HepG2 (cell line): ENCODE measurements at regions not wholly inside any gene's neighbourhood (a gene's known extent, or its start where the extent isn't known, plus 50 kb on each side); places are given as distances from the start of the nearest gene placed in this dataset.
"Not testable (repeated sequence)": the region's sequence is repeated elsewhere in the genome, so short reads cannot be mapped to it uniquely, and the experiment has no call there.

ENCODE experiments used
- ATAC-seq: fragments of 200-7000 bp; cut with Tn5 transposase; 3 replicates; pipeline ENCODE4 v1.9.1; 2020; ENCODE audit warnings: mild to moderate bottlenecking, moderate library complexity
- BruUV-seq: library from RNA; stranded (reverse); fragments of 400-500 nt; replicated peaks from 2 replicates; lab custom pipeline; 2021; lab: Mats Ljungman, UMichigan
- CTCF ChIA-PET: fragments of 300-600 bp; formaldehyde crosslinking; extraction: SDS; loops from one replicate; lab custom pipeline; 2021; ENCODE audit warnings: low total read pairs, inconsistent platforms, low intra/inter-chr PET ratio; lab: Yijun Ruan, JAX
- POLR2A ChIA-PET: fragments of 350-600 bp; sonication (Branson Sonifier 250); formaldehyde crosslinking; loops from one replicate; lab custom pipeline; 2020; ENCODE audit warnings: antibody characterized with exemption, inconsistent platforms; lab: Yijun Ruan, JAX
- DNase-seq: peaks from one replicate; pipeline ENCODE4 v3.0.0-alpha.2; 2015; ENCODE audit warnings: low spot score
- FAIRE-seq: peaks from 3 replicates; lab custom pipeline; 2011; peaks lifted over from hg19 to GRCh38; lab: Jason Lieb, UNC
- H2AFZ ChIP-seq: one replicate; pipeline ENCODE4 v1.6.1; 2011; ENCODE audit warnings: low read length, inconsistent platforms
- H3K27ac ChIP-seq: fragments of 300-600 bp; 3 replicates; pipeline ENCODE4 v1.8.0; 2011; ENCODE audit warnings: mixed run types, mild to moderate bottlenecking, mixed read lengths, low read length, inconsistent platforms; ENCODE audit not compliant: insufficient read depth; ENCODE audit errors: extremely low read length
- H3K27me3 ChIP-seq, 2 experiments: fragments of 200-600 bp in 1 of 2; 2 replicates in 1 of 2; 3 replicates in 1 of 2; pipeline versions ENCODE4 v1.6.0 to v1.8.0; 2011; ENCODE audit warnings: low read length in 2 of 2, mild to moderate bottlenecking in 2 of 2, moderate library complexity in 2 of 2, inconsistent platforms in 1 of 2; ENCODE audit not compliant: insufficient read depth in 2 of 2, control insufficient read depth in 1 of 2
- H3K36me3 ChIP-seq, 2 experiments: fragments of 200-600 bp in 1 of 2; replicated peaks in 1 of 2; 2 replicates in 1 of 2; 3 replicates in 1 of 2; pipeline versions ENCODE4 v1.5.1 to v1.8.0; 2011; ENCODE audit warnings: low read length in 2 of 2, inconsistent platforms in 1 of 2; ENCODE audit not compliant: insufficient read depth in 2 of 2, control insufficient read depth in 1 of 2
- H3K4me1 ChIP-seq: 2 replicates; pipeline ENCODE4 v1.5.1; 2012; ENCODE audit warnings: low read length, inconsistent platforms; ENCODE audit not compliant: insufficient read depth
- H3K4me2 ChIP-seq: 2 replicates; pipeline ENCODE4 v1.6.0; 2011; ENCODE audit warnings: low read depth, low read length, inconsistent platforms
- H3K4me3 ChIP-seq, 3 experiments: fragments of 200-600 bp in 1 of 3; sonication (generic), shearing (Covaris generic) in 1 of 3; replicated peaks in 1 of 3; 2 replicates each; pipeline ENCODE4 v1.5.1; 2011 to 2016; ENCODE audit warnings: low read length in 3 of 3, inconsistent platforms in 2 of 3, low read depth in 2 of 3, mild to moderate bottlenecking in 2 of 3, control low read depth in 1 of 3, mixed read lengths in 1 of 3; ENCODE audit not compliant: insufficient read depth in 1 of 3
- H3K79me2 ChIP-seq: one replicate; pipeline ENCODE4 v1.6.1; 2011; ENCODE audit warnings: low read length, inconsistent platforms; ENCODE audit not compliant: insufficient read depth
- H3K9ac ChIP-seq: 2 replicates; pipeline ENCODE4 v1.6.0; 2011; ENCODE audit warnings: mild to moderate bottlenecking, low read depth, low read length, inconsistent platforms; ENCODE audit not compliant: insufficient read depth
- H3K9me3 ChIP-seq: 2 replicates; pipeline ENCODE4 v1.5.1; 2012; ENCODE audit warnings: mild to moderate bottlenecking, low read length
- H4K20me1 ChIP-seq: 2 replicates; pipeline ENCODE4 v1.6.0; 2011; ENCODE audit warnings: inconsistent platforms, mild to moderate bottlenecking, low read length, moderate library complexity; ENCODE audit not compliant: insufficient read depth
- ARHGAP35 ChIP-seq: sonication (generic); formaldehyde crosslinking; IDR thresholded peaks from 2 replicates; pipeline ENCODE4 v1.9.0; 2022; ENCODE audit warnings: mild to moderate bottlenecking, inconsistent platforms, moderate library complexity, missing genetic modification reagents, borderline replicate concordance
- EED ChIP-seq: sonication (generic); formaldehyde crosslinking; IDR thresholded peaks from 2 replicates; pipeline ENCODE4 v1.5.0; 2020; ENCODE audit warnings: mild to moderate bottlenecking, missing genetic modification reagents
- FOXA3 ChIP-seq: IDR thresholded peaks from 2 replicates; pipeline ENCODE4 v1.6.1; 2016; ENCODE audit warnings: missing genetic modification reagents, missing compliant biosample characterization
- HNRNPK ChIP-seq: fragments of 200-400 bp; formaldehyde crosslinking; IDR thresholded peaks from 2 replicates; pipeline ENCODE4 v1.6.1; 2018; ENCODE audit warnings: low read length, low read depth, moderate library complexity, mild to moderate bottlenecking; ENCODE audit not compliant: poor library complexity, severe bottlenecking
- NR2F1 ChIP-seq, 2 experiments: fragments of 450-650 bp in 1 of 2; formaldehyde crosslinking in 1 of 2; IDR thresholded peaks; 2 replicates each; pipeline versions ENCODE4 v1.5.0 to v1.6.1; 2016 to 2020; ENCODE audit warnings: mild to moderate bottlenecking in 1 of 2, missing compliant biosample characterization in 1 of 2, missing genetic modification reagents in 1 of 2, moderate library complexity in 1 of 2
- PHF5A ChIP-seq: IDR thresholded peaks from one replicate; pipeline ENCODE4 v1.6.1; 2018; ENCODE audit warnings: low read depth, missing genetic modification reagents; ENCODE audit not compliant: unreplicated experiment
- SALL1 ChIP-seq: sonication (generic); formaldehyde crosslinking; IDR thresholded peaks from 2 replicates; pipeline ENCODE4 v1.8.0; 2022; ENCODE audit warnings: mild to moderate bottlenecking, missing genetic modification reagents
- SUZ12 ChIP-seq: fragments of 150-350 bp; IDR thresholded peaks from 2 replicates; pipeline ENCODE4 v1.6.1; 2014; ENCODE audit warnings: low read depth, low read length
- ZBTB20 ChIP-seq: sonication (generic); formaldehyde crosslinking; IDR thresholded peaks from 2 replicates; pipeline ENCODE4 v1.8.1; 2023; ENCODE audit warnings: missing genetic modification reagents, low read depth, mild to moderate bottlenecking, borderline replicate concordance
- ZNF468 ChIP-seq: sonication (generic); formaldehyde crosslinking; IDR thresholded peaks from 2 replicates; pipeline ENCODE4 v1.8.0; 2022; ENCODE audit warnings: mild to moderate bottlenecking, moderate library complexity, missing genetic modification reagents
- ZSCAN20 ChIP-seq: sonication (generic); formaldehyde crosslinking; IDR thresholded peaks from 2 replicates; pipeline ENCODE4 v1.4.0; 2020; ENCODE audit warnings: missing genetic modification reagents, mild to moderate bottlenecking, borderline replicate concordance
- WGBS: methylation state at CpG from one replicate; pipeline ENCODE4 v1.1.6; 2017; ENCODE audit warnings: low lambda C conversion rate; 5-methylcytosine and 5-hydroxymethylcytosine counted together
- in situ Hi-C: cut with HindIII; loops from 2 replicates; pipeline ENCODE4 v1.10.0; 2017; ENCODE audit warnings: low pct_unique_long_range_greater_than_20kb; ENCODE audit not compliant: extremely low pct_ligation_motif_present
- intact Hi-C: fragments of 100-400 bp; cut with micrococcal nuclease; formaldehyde crosslinking; loops from one replicate; pipeline ENCODE4 v1.10.0; 2022; ENCODE audit not compliant: unreplicated experiment
- TF ChIP-seq, protein P1 (sequence below): IDR thresholded peaks from 2 replicates; pipeline ENCODE4 v1.6.1; 2012; ENCODE audit warnings: low read length, improper control_type of control experiment

GRCh38 chr6:68225729-68226128 lies 409.4 kb upstream of the ADGRB3 start (continued):
- TF ChIP-seq, protein P1, sequence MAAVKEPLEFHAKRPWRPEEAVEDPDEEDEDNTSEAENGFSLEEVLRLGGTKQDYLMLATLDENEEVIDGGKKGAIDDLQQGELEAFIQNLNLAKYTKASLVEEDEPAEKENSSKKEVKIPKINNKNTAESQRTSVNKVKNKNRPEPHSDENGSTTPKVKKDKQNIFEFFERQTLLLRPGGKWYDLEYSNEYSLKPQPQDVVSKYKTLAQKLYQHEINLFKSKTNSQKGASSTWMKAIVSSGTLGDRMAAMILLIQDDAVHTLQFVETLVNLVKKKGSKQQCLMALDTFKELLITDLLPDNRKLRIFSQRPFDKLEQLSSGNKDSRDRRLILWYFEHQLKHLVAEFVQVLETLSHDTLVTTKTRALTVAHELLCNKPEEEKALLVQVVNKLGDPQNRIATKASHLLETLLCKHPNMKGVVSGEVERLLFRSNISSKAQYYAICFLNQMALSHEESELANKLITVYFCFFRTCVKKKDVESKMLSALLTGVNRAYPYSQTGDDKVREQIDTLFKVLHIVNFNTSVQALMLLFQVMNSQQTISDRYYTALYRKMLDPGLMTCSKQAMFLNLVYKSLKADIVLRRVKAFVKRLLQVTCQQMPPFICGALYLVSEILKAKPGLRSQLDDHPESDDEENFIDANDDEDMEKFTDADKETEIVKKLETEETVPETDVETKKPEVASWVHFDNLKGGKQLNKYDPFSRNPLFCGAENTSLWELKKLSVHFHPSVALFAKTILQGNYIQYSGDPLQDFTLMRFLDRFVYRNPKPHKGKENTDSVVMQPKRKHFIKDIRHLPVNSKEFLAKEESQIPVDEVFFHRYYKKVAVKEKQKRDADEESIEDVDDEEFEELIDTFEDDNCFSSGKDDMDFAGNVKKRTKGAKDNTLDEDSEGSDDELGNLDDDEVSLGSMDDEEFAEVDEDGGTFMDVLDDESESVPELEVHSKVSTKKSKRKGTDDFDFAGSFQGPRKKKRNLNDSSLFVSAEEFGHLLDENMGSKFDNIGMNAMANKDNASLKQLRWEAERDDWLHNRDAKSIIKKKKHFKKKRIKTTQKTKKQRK, result no peak
- TF ChIP-seq SALL1 (CRISPR knock-in tag) (no peak), FOXA3 (no peak)

GRCh38 chr6:68211242-68211795 lies 423.8 kb upstream of the ADGRB3 start:
- Histone ChIP-seq H3K9me3 (no peaks in the 10 kb centered on the region; the same call in 1 of the 2 replicates), H3K4me3 (no peak overlapping the region), H3K36me3 (no peaks in the 10 kb centered on the region), H3K4me2 (no peak overlapping the region), H3K27ac (no peak overlapping the region), H3K27me3 (no peaks in the 10 kb centered on the region), H3K79me2 (no peaks in the 10 kb centered on the region), H2AFZ (no peak overlapping the region), H3K4me1 (no peaks in the 10 kb centered on the region), H3K9ac (no peak overlapping the region), H4K20me1 (no peaks in the 10 kb centered on the region)
- CTCF ChIA-PET, result no interaction called here
- no peak for FAIRE-seq
- no peak for DNase-seq
- TF ChIP-seq NR2F1 (CRISPR knock-in tag; IDR thresholded peaks at IDR 0.05) (no peak), ZNF468 (CRISPR knock-in tag) (no peak), ZSCAN20 (CRISPR knock-in tag) (no peak), EED (no peak), ZBTB20 (CRISPR knock-in tag) (no peak), SUZ12 (no peak), HNRNPK (no peak), ARHGAP35 (CRISPR knock-in tag) (no peak), SALL1 (CRISPR knock-in tag) (no peak), PHF5A (CRISPR knock-in tag) (no peak)
- in situ Hi-C loops (no loop called here), intact Hi-C loops (no loop called here)
- POLR2A ChIA-PET, result no interaction called here
- no peak for ATAC-seq
- no TSS peak for BruUV-seq
- 2% methylated on average over 2 of the region's 2 CpGs for WGBS

- FAIRE-seq, H3K4me2 ChIP-seq, H3K9me3 ChIP-seq, in situ Hi-C loops, H3K79me2 ChIP-seq, H3K4me1 ChIP-seq, DNase-seq, intact Hi-C loops, H3K27ac ChIP-seq, H3K9ac ChIP-seq, ATAC-seq, BruUV-seq, H4K20me1 ChIP-seq, H3K36me3 ChIP-seq, H3K27me3 ChIP-seq, POLR2A ChIA-PET, H3K4me3 ChIP-seq, H2AFZ ChIP-seq, CTCF ChIA-PET: not testable (repeated sequence)
Observed at GRCh38 chr6:68207612-68208011, 427.5 kb upstream of the ADGRB3 start.
